ENCODE measurements at regions not wholly inside any gene's neighbourhood (a gene's known extent, or its start where the extent isn't known, plus 50 kb on each side); places are given as distances from the start of the nearest gene placed in this dataset.
"Not testable (repeated sequence)": the region's sequence is repeated elsewhere in the genome, so short reads cannot be mapped to it uniquely, and the experiment has no call there.

DNA sequence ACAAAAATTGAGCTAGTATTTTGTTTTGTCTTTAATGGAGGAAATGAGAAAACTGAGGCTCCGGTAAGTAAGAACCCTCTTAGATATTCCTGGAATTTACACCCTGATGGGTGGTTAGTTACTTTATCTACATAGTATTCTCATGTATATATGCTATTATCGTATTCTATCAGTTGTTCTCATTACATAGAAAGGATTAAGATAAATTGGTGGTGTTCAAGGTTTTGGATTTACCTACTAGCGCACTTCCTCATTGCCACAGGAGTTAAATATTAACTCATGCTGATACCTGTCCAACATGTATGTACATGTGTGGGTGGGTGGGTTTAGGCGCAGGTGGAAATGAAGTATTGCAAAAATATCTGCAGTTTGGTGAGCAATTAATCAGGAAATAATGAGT lies 61.1 kb upstream of the IFNE start:
- no peak for DNase-seq (ENCODE audit: low spot score)
- TF ChIP-seq JUND (IDR thresholded peaks at IDR 0.05): no peak
- no peak for TF ChIP-seq HNF4A (conservative IDR thresholded peaks at IDR 0.05)
- TF ChIP-seq HNF4G (IDR thresholded peaks at IDR 0.05): no peak
- TF ChIP-seq NR2F2 (IDR thresholded peaks at IDR 0.05): no peak
- no peak for TF ChIP-seq YY1 (IDR thresholded peaks at IDR 0.05)
- TF ChIP-seq, protein P1, sequence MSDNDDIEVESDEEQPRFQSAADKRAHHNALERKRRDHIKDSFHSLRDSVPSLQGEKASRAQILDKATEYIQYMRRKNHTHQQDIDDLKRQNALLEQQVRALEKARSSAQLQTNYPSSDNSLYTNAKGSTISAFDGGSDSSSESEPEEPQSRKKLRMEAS (IDR thresholded peaks at IDR 0.05): no peak
- TF ChIP-seq, protein P2, sequence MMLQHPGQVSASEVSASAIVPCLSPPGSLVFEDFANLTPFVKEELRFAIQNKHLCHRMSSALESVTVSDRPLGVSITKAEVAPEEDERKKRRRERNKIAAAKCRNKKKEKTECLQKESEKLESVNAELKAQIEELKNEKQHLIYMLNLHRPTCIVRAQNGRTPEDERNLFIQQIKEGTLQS (IDR thresholded peaks at IDR 0.05): no peak
- Histone ChIP-seq H3K27me3 (ENCODE audit: control insufficient read depth in 4 of 4, insufficient read depth in 4 of 4, low read length in 3 of 4) (peaks cover 0 to 3% (median 0%) of the 10 kb centered on the region in 4 donors), H3K36me3 (ENCODE audit: control insufficient read depth in 4 of 4, insufficient read depth in 3 of 4, low read depth in 1 of 4, low read length in 3 of 4) (no peaks in the 10 kb centered on the region), H3K9ac (ENCODE audit: low read depth in 1 of 2, low read length in 2 of 2) (no peak overlapping the region), H3K4me1 (ENCODE audit: control insufficient read depth in 4 of 4, insufficient read depth in 4 of 4, low read length in 3 of 4) (no peaks in the 10 kb centered on the region), H3K9me3 (ENCODE audit: control insufficient read depth in 4 of 4, low read length in 3 of 4) (no peaks in the 10 kb centered on the region), H3K4me3 (ENCODE audit: low read depth in 1 of 3, low read length in 3 of 3) (no peak overlapping the region), H3K27ac (ENCODE audit: low read depth in 1 of 2, low read length in 2 of 2) (no peak overlapping the region)
- 72% methylated on average over 4 of the region's 4 CpGs for WGBS

DNA sequence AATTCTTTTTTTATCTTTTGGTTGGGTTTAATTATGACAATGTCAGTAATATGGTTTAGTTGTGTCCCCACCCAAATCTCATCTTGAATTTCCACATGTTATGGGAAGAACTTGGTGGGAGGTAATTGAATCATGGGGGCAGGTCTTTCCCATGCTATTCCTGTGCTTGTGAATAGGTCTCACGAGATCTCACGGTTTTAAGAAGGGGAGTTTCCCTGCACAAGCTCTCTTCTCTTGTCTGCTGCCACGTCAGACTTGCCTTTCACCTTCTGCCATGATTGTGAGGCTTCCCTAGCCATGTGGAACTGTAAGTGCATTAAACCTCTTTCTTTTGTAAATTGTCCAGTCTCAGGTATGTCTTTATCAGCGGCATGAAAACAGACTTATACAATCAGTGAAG lies 61.7 kb upstream of the IFNE start:
- not testable (repeated sequence) for H3K4me3 ChIP-seq (ENCODE audit: low read depth in 1 of 3, low read length in 3 of 3)
- 75% methylated on average over 4 of the region's 4 CpGs for whole genome bisulfite sequencing

DNA sequence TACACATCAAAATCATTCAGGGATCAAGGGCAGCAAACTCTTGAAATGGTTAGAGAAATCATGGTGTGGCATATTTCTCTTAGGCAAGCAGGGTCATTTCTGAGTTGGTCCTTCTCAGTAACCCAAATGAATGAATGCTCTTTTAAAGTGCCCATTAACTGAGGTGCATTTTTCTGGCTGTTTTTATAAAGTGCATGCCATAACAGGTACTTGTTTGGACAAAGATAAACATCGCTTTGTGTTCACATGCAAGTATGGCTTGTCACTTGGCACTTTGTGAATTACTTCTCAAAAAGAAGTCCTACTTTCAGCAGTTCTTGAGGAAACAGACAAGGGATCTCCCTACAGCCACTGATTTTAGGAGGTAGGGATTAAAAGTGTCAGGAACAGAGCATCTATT lies 64.8 kb upstream of the IFNE start:
- H3K9ac ChIP-seq (ENCODE audit: low read depth in 1 of 2, low read length in 2 of 2): no peak overlapping the region
- WGBS: 93% methylated on average over 1 of the region's 1 CpG
- H3K4me1 ChIP-seq (ENCODE audit: control insufficient read depth in 4 of 4, insufficient read depth in 4 of 4, low read length in 3 of 4): no peaks in the 10 kb centered on the region
- TF ChIP-seq GABPA (IDR thresholded peaks at IDR 0.05 in 1 of 2, conservative IDR thresholded peaks at IDR 0.05 in 1 of 2) (no peak), HNF4G (IDR thresholded peaks at IDR 0.05) (no peak), SP1 (IDR thresholded peaks at IDR 0.05) (no peak), RXRA (IDR thresholded peaks at IDR 0.05) (no peak), YY1 (IDR thresholded peaks at IDR 0.05) (no peak), EGR1 (IDR thresholded peaks at IDR 0.05; ENCODE audit: low read depth in 2 of 2) (no peak), NR2F2 (IDR thresholded peaks at IDR 0.05) (no peak), JUND (IDR thresholded peaks at IDR 0.05) (no peak), RAD21 (IDR thresholded peaks at IDR 0.05) (no peak), HNF4A (conservative IDR thresholded peaks at IDR 0.05) (no peak), TAF1 (conservative IDR thresholded peaks at IDR 0.05) (no peak), FOXA2 (IDR thresholded peaks at IDR 0.05) (no peak)
- TF ChIP-seq, protein P3, sequence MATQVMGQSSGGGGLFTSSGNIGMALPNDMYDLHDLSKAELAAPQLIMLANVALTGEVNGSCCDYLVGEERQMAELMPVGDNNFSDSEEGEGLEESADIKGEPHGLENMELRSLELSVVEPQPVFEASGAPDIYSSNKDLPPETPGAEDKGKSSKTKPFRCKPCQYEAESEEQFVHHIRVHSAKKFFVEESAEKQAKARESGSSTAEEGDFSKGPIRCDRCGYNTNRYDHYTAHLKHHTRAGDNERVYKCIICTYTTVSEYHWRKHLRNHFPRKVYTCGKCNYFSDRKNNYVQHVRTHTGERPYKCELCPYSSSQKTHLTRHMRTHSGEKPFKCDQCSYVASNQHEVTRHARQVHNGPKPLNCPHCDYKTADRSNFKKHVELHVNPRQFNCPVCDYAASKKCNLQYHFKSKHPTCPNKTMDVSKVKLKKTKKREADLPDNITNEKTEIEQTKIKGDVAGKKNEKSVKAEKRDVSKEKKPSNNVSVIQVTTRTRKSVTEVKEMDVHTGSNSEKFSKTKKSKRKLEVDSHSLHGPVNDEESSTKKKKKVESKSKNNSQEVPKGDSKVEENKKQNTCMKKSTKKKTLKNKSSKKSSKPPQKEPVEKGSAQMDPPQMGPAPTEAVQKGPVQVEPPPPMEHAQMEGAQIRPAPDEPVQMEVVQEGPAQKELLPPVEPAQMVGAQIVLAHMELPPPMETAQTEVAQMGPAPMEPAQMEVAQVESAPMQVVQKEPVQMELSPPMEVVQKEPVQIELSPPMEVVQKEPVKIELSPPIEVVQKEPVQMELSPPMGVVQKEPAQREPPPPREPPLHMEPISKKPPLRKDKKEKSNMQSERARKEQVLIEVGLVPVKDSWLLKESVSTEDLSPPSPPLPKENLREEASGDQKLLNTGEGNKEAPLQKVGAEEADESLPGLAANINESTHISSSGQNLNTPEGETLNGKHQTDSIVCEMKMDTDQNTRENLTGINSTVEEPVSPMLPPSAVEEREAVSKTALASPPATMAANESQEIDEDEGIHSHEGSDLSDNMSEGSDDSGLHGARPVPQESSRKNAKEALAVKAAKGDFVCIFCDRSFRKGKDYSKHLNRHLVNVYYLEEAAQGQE (IDR thresholded peaks at IDR 0.05): no peak
- TF ChIP-seq, protein P4, sequence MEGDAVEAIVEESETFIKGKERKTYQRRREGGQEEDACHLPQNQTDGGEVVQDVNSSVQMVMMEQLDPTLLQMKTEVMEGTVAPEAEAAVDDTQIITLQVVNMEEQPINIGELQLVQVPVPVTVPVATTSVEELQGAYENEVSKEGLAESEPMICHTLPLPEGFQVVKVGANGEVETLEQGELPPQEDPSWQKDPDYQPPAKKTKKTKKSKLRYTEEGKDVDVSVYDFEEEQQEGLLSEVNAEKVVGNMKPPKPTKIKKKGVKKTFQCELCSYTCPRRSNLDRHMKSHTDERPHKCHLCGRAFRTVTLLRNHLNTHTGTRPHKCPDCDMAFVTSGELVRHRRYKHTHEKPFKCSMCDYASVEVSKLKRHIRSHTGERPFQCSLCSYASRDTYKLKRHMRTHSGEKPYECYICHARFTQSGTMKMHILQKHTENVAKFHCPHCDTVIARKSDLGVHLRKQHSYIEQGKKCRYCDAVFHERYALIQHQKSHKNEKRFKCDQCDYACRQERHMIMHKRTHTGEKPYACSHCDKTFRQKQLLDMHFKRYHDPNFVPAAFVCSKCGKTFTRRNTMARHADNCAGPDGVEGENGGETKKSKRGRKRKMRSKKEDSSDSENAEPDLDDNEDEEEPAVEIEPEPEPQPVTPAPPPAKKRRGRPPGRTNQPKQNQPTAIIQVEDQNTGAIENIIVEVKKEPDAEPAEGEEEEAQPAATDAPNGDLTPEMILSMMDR (IDR thresholded peaks at IDR 0.05; ENCODE audit: low read depth, low read length, missing input control): no peak
- TF ChIP-seq, protein P1 (IDR thresholded peaks at IDR 0.05): no peak
- TF ChIP-seq, protein P5, sequence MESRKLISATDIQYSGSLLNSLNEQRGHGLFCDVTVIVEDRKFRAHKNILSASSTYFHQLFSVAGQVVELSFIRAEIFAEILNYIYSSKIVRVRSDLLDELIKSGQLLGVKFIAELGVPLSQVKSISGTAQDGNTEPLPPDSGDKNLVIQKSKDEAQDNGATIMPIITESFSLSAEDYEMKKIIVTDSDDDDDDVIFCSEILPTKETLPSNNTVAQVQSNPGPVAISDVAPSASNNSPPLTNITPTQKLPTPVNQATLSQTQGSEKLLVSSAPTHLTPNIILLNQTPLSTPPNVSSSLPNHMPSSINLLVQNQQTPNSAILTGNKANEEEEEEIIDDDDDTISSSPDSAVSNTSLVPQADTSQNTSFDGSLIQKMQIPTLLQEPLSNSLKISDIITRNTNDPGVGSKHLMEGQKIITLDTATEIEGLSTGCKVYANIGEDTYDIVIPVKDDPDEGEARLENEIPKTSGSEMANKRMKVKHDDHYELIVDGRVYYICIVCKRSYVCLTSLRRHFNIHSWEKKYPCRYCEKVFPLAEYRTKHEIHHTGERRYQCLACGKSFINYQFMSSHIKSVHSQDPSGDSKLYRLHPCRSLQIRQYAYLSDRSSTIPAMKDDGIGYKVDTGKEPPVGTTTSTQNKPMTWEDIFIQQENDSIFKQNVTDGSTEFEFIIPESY (IDR thresholded peaks at IDR 0.05): no peak
- TF ChIP-seq, protein P2 (IDR thresholded peaks at IDR 0.05): no peak
- H3K27me3 ChIP-seq (ENCODE audit: control insufficient read depth in 4 of 4, insufficient read depth in 4 of 4, low read length in 3 of 4): peaks cover 0 to 7% (median 0%) of the 10 kb centered on the region in 4 donors
- no peak overlapping the region for H3K4me3 ChIP-seq (ENCODE audit: low read depth in 1 of 3, low read length in 3 of 3)
- no peaks in the 10 kb centered on the region for H3K36me3 ChIP-seq (ENCODE audit: control insufficient read depth in 4 of 4, insufficient read depth in 3 of 4, low read depth in 1 of 4, low read length in 3 of 4)
- no peaks in the 10 kb centered on the region for H3K9me3 ChIP-seq (ENCODE audit: control insufficient read depth in 4 of 4, low read length in 3 of 4)
- no peak overlapping the region for H3K27ac ChIP-seq (ENCODE audit: low read depth in 1 of 2, low read length in 2 of 2)
- DNase-seq (ENCODE audit: low spot score): no peak

More for the DNA sequence above, 61.7 kb upstream of the IFNE start:
- not testable (repeated sequence) for H3K9me3 ChIP-seq (ENCODE audit: control insufficient read depth in 4 of 4, low read length in 3 of 4); H3K4me1 ChIP-seq (ENCODE audit: control insufficient read depth in 4 of 4, insufficient read depth in 4 of 4, low read length in 3 of 4); H3K27ac ChIP-seq (ENCODE audit: low read depth in 1 of 2, low read length in 2 of 2); H3K9ac ChIP-seq (ENCODE audit: low read depth in 1 of 2, low read length in 2 of 2); H3K27me3 ChIP-seq (ENCODE audit: control insufficient read depth in 4 of 4, insufficient read depth in 4 of 4, low read length in 3 of 4); H3K36me3 ChIP-seq (ENCODE audit: control insufficient read depth in 4 of 4, insufficient read depth in 3 of 4, low read depth in 1 of 4, low read length in 3 of 4); DNase-seq (ENCODE audit: low spot score)

All from liver (tissue), 8 donors.